H1 (cell line): ENCODE measurements at regions not wholly inside any gene's neighbourhood (a gene's known extent, or its start where the extent isn't known, plus 50 kb on each side); places are given as distances from the start of the nearest gene placed in this dataset.

Source experiments
- CTCF ChIA-PET: fragments of 300-600 bp; sonication (Branson Sonifier 250); formaldehyde crosslinking; loops from one replicate; lab custom pipeline; 2021; ENCODE audit not compliant: partially characterized antibody; lab: Charles Lee
- POLR2A ChIA-PET: fragments of 300-600 bp; sonication (Branson Sonifier 250); formaldehyde crosslinking; loops from one replicate; lab custom pipeline; 2021; ENCODE audit warnings: inconsistent platforms; ENCODE audit not compliant: partially characterized antibody; lab: Charles Lee
- DNase-seq, 2 experiments: peaks; one replicate each; pipeline versions ENCODE4 v3.0.0 to v3.0.0-alpha.2; 2010 to 2022; ENCODE audit warnings: low spot score in 2 of 2, low read depth in 1 of 2, mixed read lengths in 1 of 2
- FAIRE-seq: peaks from 2 replicates; lab custom pipeline; 2011; peaks lifted over from hg19 to GRCh38; lab: Jason Lieb, UNC
- H2AFZ ChIP-seq: 2 replicates; pipeline ENCODE4 v1.8.1; 2012; ENCODE audit warnings: low read length, inconsistent platforms
- H2AK5ac ChIP-seq: 2 replicates; pipeline ENCODE4 v1.6.1; 2013; ENCODE audit warnings: low read depth, low read length
- H2BK120ac ChIP-seq: replicated peaks from 2 replicates; pipeline ENCODE3; 2013; ENCODE audit warnings: low read depth, low read length, inconsistent platforms
- H2BK12ac ChIP-seq: 2 replicates; pipeline ENCODE4 v1.6.1; 2013; ENCODE audit warnings: low read depth, low read length
- H2BK15ac ChIP-seq: 2 replicates; pipeline ENCODE4 v1.6.1; 2013; ENCODE audit warnings: low read length
- H2BK20ac ChIP-seq: 2 replicates; pipeline ENCODE4 v1.6.1; 2013; ENCODE audit warnings: low read length
- H2BK5ac ChIP-seq: 2 replicates; pipeline ENCODE4 v1.6.1; 2013; ENCODE audit warnings: low read depth, low read length
- H3K14ac ChIP-seq: 2 replicates; pipeline ENCODE4 v1.6.1; 2013; ENCODE audit warnings: inconsistent platforms; ENCODE audit not compliant: insufficient read length
- H3K18ac ChIP-seq: 2 replicates; pipeline ENCODE4 v1.6.1; 2013; ENCODE audit warnings: low read length; ENCODE audit errors: extremely low read depth
- H3K23ac ChIP-seq: 2 replicates; pipeline ENCODE4 v1.6.1; 2013; ENCODE audit warnings: inconsistent platforms; ENCODE audit not compliant: insufficient read length
- H3K23me2 ChIP-seq: 2 replicates; pipeline ENCODE4 v1.6.1; 2013; ENCODE audit warnings: low read depth, low read length
- H3K27ac ChIP-seq: 2 replicates; pipeline ENCODE4 v1.6.1; 2011; ENCODE audit warnings: low read depth, low read length, inconsistent platforms
- H3K27me3 ChIP-seq, 4 experiments: replicated peaks in 1 of 4; 1 replicate in 1 of 4; 2 replicates in 3 of 4; pipeline versions ENCODE4 v1.6.1 to v1.8.1; 2011 to 2013; ENCODE audit warnings: low read length in 3 of 4, mild to moderate bottlenecking in 3 of 4, inconsistent platforms in 2 of 4, mixed read lengths in 2 of 4, moderate library complexity in 1 of 4; ENCODE audit not compliant: control insufficient read depth in 3 of 4, insufficient read depth in 3 of 4; ENCODE audit errors: extremely low read depth in 1 of 4
- H3K36me3 ChIP-seq, 4 experiments: 2 replicates each; pipeline versions ENCODE4 v1.6.1 to v1.8.1; 2011 to 2013; ENCODE audit warnings: mild to moderate bottlenecking in 4 of 4, low read length in 3 of 4, moderate library complexity in 2 of 4, control low read depth in 1 of 4, inconsistent platforms in 1 of 4; ENCODE audit not compliant: insufficient read depth in 4 of 4, control insufficient read depth in 2 of 4
- H3K4ac ChIP-seq: replicated peaks from 2 replicates; pipeline ENCODE3; 2013; ENCODE audit warnings: low read length, low read depth, mixed read lengths, inconsistent platforms; ENCODE audit not compliant: insufficient read length
- H3K4me1 ChIP-seq, 4 experiments: replicated peaks in 1 of 4; 1 replicate in 1 of 4; 2 replicates in 3 of 4; pipeline versions ENCODE4 v1.6.1 to v1.8.1; 2011 to 2013; ENCODE audit warnings: low read length in 3 of 4, inconsistent platforms in 2 of 4, mixed read lengths in 1 of 4; ENCODE audit not compliant: insufficient read depth in 4 of 4, control insufficient read depth in 3 of 4
- H3K4me2 ChIP-seq, 2 experiments: 2 replicates each; pipeline versions ENCODE4 v1.6.1 to v1.8.1; 2011 to 2013; ENCODE audit warnings: low read depth in 2 of 2, low read length in 2 of 2, control low read depth in 1 of 2, inconsistent platforms in 1 of 2, mild to moderate bottlenecking in 1 of 2; ENCODE audit not compliant: insufficient read depth in 1 of 2
- H3K4me3 ChIP-seq, 4 experiments: fragments of 200-600, 300-600 bp in 1 of 4; sonication (generic), shearing (Covaris generic), sonication (Bioruptor Twin) in 1 of 4; 2 replicates each; pipeline versions ENCODE4 v1.5.1 to v1.8.1; 2011 to 2016; ENCODE audit warnings: low read length in 4 of 4, low read depth in 3 of 4, control low read depth in 2 of 4, inconsistent platforms in 2 of 4, mild to moderate bottlenecking in 2 of 4, mixed read lengths in 1 of 4, moderate library complexity in 1 of 4; ENCODE audit not compliant: insufficient read depth in 2 of 4; ENCODE audit errors: extremely low read depth in 1 of 4
- H3K56ac ChIP-seq: replicated peaks from 2 replicates; pipeline ENCODE3; 2013; ENCODE audit warnings: low read depth, mild to moderate bottlenecking, mixed read lengths, low read length, inconsistent platforms; ENCODE audit not compliant: insufficient read length
- H3K79me1 ChIP-seq: 2 replicates; pipeline ENCODE4 v1.6.1; 2013; ENCODE audit warnings: low read depth, low read length, control low read depth
- H3K79me2 ChIP-seq, 2 experiments: 2 replicates each; pipeline versions ENCODE4 v1.6.1 to v1.8.1; 2012 to 2013; ENCODE audit warnings: low read length in 2 of 2, mild to moderate bottlenecking in 2 of 2, inconsistent platforms in 1 of 2; ENCODE audit not compliant: insufficient read depth in 2 of 2, control insufficient read depth in 1 of 2
- H3K9ac ChIP-seq, 4 experiments: replicated peaks in 1 of 4; 1 replicate in 1 of 4; 2 replicates in 3 of 4; pipeline versions ENCODE4 v1.6.1 to v1.8.1; 2011 to 2013; ENCODE audit warnings: low read depth in 3 of 4, low read length in 3 of 4, control low read depth in 2 of 4, mild to moderate bottlenecking in 2 of 4, moderate library complexity in 2 of 4, inconsistent platforms in 1 of 4; ENCODE audit errors: extremely low read depth in 1 of 4
- H3K9me3 ChIP-seq, 2 experiments: 2 replicates each; pipeline versions ENCODE4 v1.6.1 to v1.8.1; 2012 to 2013; ENCODE audit warnings: mild to moderate bottlenecking in 2 of 2, moderate library complexity in 2 of 2, control low read depth in 1 of 2, inconsistent platforms in 1 of 2, low read depth in 1 of 2, low read length in 1 of 2, mixed read lengths in 1 of 2; ENCODE audit not compliant: insufficient read depth in 2 of 2
- H4K20me1 ChIP-seq, 2 experiments: replicated peaks in 1 of 2; 2 replicates each; pipeline versions ENCODE3 to v1.8.1; 2011 to 2013; ENCODE audit warnings: inconsistent platforms in 2 of 2, low read length in 2 of 2, mild to moderate bottlenecking in 1 of 2; ENCODE audit not compliant: insufficient read depth in 2 of 2, control insufficient read depth in 1 of 2
- H4K5ac ChIP-seq: 2 replicates; pipeline ENCODE4 v1.6.1; 2013; ENCODE audit warnings: low read length, low read depth, mixed read lengths, inconsistent platforms; ENCODE audit not compliant: insufficient read length
- H4K8ac ChIP-seq: 2 replicates; pipeline ENCODE4 v1.8.0; 2013; ENCODE audit warnings: mild to moderate bottlenecking, moderate library complexity, low read length, inconsistent platforms; ENCODE audit not compliant: insufficient read depth; ENCODE audit errors: extremely low read depth
- H4K91ac ChIP-seq: replicated peaks from 2 replicates; pipeline ENCODE3; 2013; ENCODE audit warnings: low read length, mixed read lengths, inconsistent platforms; ENCODE audit not compliant: insufficient read length
- BCL11A ChIP-seq, 2 experiments: IDR thresholded peaks; one replicate each; pipeline ENCODE4 v1.6.1; 2011; ENCODE audit warnings: low read depth in 2 of 2, low read length in 2 of 2, mild to moderate bottlenecking in 2 of 2
- CBX5 ChIP-seq: fragments of 300-800, 300-1000 bp; sonication (generic); IDR thresholded peaks from 2 replicates; pipeline ENCODE4 v1.7.1; 2016; ENCODE audit warnings: antibody characterized with exemption, low read length, low read depth
- CREB1 ChIP-seq: IDR thresholded peaks from 2 replicates; pipeline ENCODE4 v1.6.1; 2012; ENCODE audit warnings: inconsistent platforms
- EGR1 ChIP-seq: IDR thresholded peaks from 2 replicates; pipeline ENCODE4 v1.6.1; 2011; ENCODE audit warnings: low read depth, low read length, borderline replicate concordance
- EZH2 ChIP-seq: fragments of 200-600 bp; sonication (generic); IDR thresholded peaks from 2 replicates; pipeline ENCODE4 v1.7.1; 2012; ENCODE audit warnings: low read depth, mild to moderate bottlenecking, moderate library complexity, low read length, inconsistent platforms; ENCODE audit not compliant: severe bottlenecking
- HDAC6 ChIP-seq: IDR thresholded peaks from one replicate; pipeline ENCODE4 v1.7.1; 2012; ENCODE audit warnings: low read depth, mild to moderate bottlenecking, inconsistent platforms, low read length, moderate library complexity
- NANOG ChIP-seq: IDR thresholded peaks from 2 replicates; pipeline ENCODE4 v1.6.1; 2011; ENCODE audit warnings: low read length, low read depth, mild to moderate bottlenecking, inconsistent platforms; ENCODE audit not compliant: insufficient read depth, poor library complexity, severe bottlenecking
- POLR2A ChIP-seq, 2 experiments: IDR thresholded peaks; 1 replicate in 1 of 2; 2 replicates in 1 of 2; pipeline ENCODE4 v1.6.1; 2011; ENCODE audit warnings: low read depth in 2 of 2, low read length in 2 of 2, mild to moderate bottlenecking in 2 of 2; ENCODE audit errors: control extremely low read depth in 1 of 2
- RAD21 ChIP-seq, 2 experiments: IDR thresholded peaks in 1 of 2; conservative IDR thresholded peaks in 1 of 2; 2 replicates each; pipeline ENCODE4 v1.6.1; 2011; ENCODE audit warnings: low read depth in 2 of 2, low read length in 2 of 2, improper control_type of control experiment in 1 of 2, inconsistent platforms in 1 of 2, mild to moderate bottlenecking in 1 of 2, moderate library complexity in 1 of 2
- RFX5 ChIP-seq: IDR thresholded peaks from 2 replicates; pipeline ENCODE4 v1.6.1; 2011; ENCODE audit warnings: low read depth, low read length, improper control_type of control experiment, borderline replicate concordance
- RNF2 ChIP-seq: fragments of 200-900, 300-1000 bp; sonication (generic); IDR thresholded peaks from 2 replicates; pipeline ENCODE4 v1.7.1; 2016; ENCODE audit warnings: borderline replicate concordance, low read depth, mild to moderate bottlenecking, antibody characterized with exemption, low read length; ENCODE audit not compliant: poor library complexity, severe bottlenecking; ENCODE audit errors: missing control alignments
- RXRA ChIP-seq: IDR thresholded peaks from 2 replicates; pipeline ENCODE4 v1.6.1; 2011; ENCODE audit warnings: low read depth, mild to moderate bottlenecking, low read length, moderate library complexity; ENCODE audit not compliant: insufficient read depth
- SIRT6 ChIP-seq: IDR thresholded peaks from one replicate; pipeline ENCODE4 v1.7.1; 2012; ENCODE audit warnings: low read length, inconsistent platforms
- WGBS, 2 experiments: shearing (Covaris generic) in 1 of 2; methylation state at CpG; one replicate each; pipeline versions ENCODE4 v1.1.6 to v1.1.7; 2013 to 2015; ENCODE audit warnings: low lambda C conversion rate in 2 of 2, mixed read lengths in 2 of 2, inconsistent platforms in 1 of 2, low coverage in 1 of 2, missing lambda C conversion rate in 1 of 2; ENCODE audit not compliant: insufficient replicate concordance in 2 of 2, insufficient coverage in 1 of 2, insufficient read length in 1 of 2; ENCODE audit errors: extremely low coverage in 1 of 2, missing lambda C conversion rate in 1 of 2; 5-methylcytosine and 5-hydroxymethylcytosine counted together
- TF ChIP-seq, protein P1 (sequence below): IDR thresholded peaks from 2 replicates; pipeline ENCODE4 v1.6.1; 2011; ENCODE audit warnings: low read depth, mild to moderate bottlenecking, low read length; ENCODE audit not compliant: insufficient read depth

DNA sequence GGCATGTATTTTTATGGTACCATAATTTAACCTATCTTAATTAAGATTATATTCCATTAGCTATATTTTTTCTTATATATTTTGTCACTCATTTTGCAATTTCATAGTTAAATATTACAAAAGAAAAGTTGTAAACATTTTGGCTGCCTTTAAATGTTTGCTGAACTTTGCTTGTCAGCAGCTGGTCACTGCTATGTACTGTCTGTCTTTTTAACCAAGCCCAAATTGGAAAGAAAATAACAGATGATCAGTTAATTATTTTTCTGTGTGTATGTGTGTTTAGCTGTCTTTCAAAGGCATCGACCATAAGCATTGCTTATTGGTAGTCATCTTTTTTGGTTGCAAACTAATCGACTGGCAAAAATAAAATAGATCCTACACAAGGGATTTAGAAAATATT lies 54.4 kb upstream of the SMAD1 start:
- H4K20me1 ChIP-seq = no peaks in the 10 kb centered on the region
- H3K23me2 ChIP-seq = no peaks in the 10 kb centered on the region
- no peak for DNase-seq
- H3K4me1 ChIP-seq = no peaks in the 10 kb centered on the region
- peaks cover 0 to 2% (median 0%) of the 10 kb centered on the region in 4 experiments; a peak in 1 of 7 replicates for H3K27me3 ChIP-seq
- 82% methylated on average over 2 of the region's 2 CpGs; no CpG with 5 or more reads in 1 of the 2 experiments for WGBS, 2 experiments
- no peak overlapping the region for H3K4me3 ChIP-seq
- no peak overlapping the region for H3K14ac ChIP-seq
- no peak overlapping the region for H2AFZ ChIP-seq
- no peak overlapping the region for H3K4ac ChIP-seq
- FAIRE-seq = no peak
- no peak overlapping the region for H2BK15ac ChIP-seq
- H4K91ac ChIP-seq = no peak overlapping the region
- H3K56ac ChIP-seq = no peak overlapping the region
- H2AK5ac ChIP-seq = no peak overlapping the region
- H3K4me2 ChIP-seq = no peak overlapping the region
- ChIA-PET POLR2A (no interaction called here), CTCF (interaction anchor here (0.6 to 1.5 kb wide), 6 partner anchors 10 to 1562 kb away, joined by 3 to 6 read pairs (median 4); no protein-coding TSS in a partner anchor)
- no peak overlapping the region for H3K23ac ChIP-seq
- no peak overlapping the region for H4K5ac ChIP-seq
- H3K18ac ChIP-seq = no peak overlapping the region
- no peak overlapping the region for H2BK120ac ChIP-seq
- H3K36me3 ChIP-seq = no peaks in the 10 kb centered on the region
- no peaks in the 10 kb centered on the region for H3K79me2 ChIP-seq
- H2BK20ac ChIP-seq = no peak overlapping the region
- H2BK12ac ChIP-seq = no peak overlapping the region
- no peak overlapping the region for H4K8ac ChIP-seq
- no peaks in the 10 kb centered on the region for H3K9me3 ChIP-seq
- H3K9ac ChIP-seq = no peak overlapping the region
- H2BK5ac ChIP-seq = no peak overlapping the region
- no peak overlapping the region for H3K27ac ChIP-seq
- no peaks in the 10 kb centered on the region for H3K79me1 ChIP-seq
- no peak for TF ChIP-seq RNF2
- TF ChIP-seq, protein P1, sequence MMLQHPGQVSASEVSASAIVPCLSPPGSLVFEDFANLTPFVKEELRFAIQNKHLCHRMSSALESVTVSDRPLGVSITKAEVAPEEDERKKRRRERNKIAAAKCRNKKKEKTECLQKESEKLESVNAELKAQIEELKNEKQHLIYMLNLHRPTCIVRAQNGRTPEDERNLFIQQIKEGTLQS = no peak
- TF ChIP-seq NANOG = no peak
- TF ChIP-seq HDAC6 = no peak
- no peak for TF ChIP-seq SIRT6
- no peak for TF ChIP-seq CREB1
- no peak for TF ChIP-seq RAD21 (IDR thresholded peaks at IDR 0.05 in 1 of 2, conservative IDR thresholded peaks at IDR 0.05 in 1 of 2; ENCODE audit: low read depth in 2 of 2, low read length in 2 of 2)
- no peak for TF ChIP-seq RFX5
- TF ChIP-seq EGR1 = no peak
- TF ChIP-seq BCL11A (IDR thresholded peaks at IDR 0.05; ENCODE audit: low read depth in 2 of 2, low read length in 2 of 2) = no peak
- no peak for TF ChIP-seq RXRA
- TF ChIP-seq POLR2A (IDR thresholded peaks at IDR 0.05; ENCODE audit: control extremely low read depth in 1 of 2, low read depth in 2 of 2, low read length in 2 of 2) = no peak
- no peak for TF ChIP-seq EZH2
- TF ChIP-seq CBX5 = no peak
